ENCODE measurements at regions not wholly inside any gene's neighbourhood (a gene's known extent, or its start where the extent isn't known, plus 50 kb on each side); places are given as distances from the start of the nearest gene placed in this dataset.

DNA sequence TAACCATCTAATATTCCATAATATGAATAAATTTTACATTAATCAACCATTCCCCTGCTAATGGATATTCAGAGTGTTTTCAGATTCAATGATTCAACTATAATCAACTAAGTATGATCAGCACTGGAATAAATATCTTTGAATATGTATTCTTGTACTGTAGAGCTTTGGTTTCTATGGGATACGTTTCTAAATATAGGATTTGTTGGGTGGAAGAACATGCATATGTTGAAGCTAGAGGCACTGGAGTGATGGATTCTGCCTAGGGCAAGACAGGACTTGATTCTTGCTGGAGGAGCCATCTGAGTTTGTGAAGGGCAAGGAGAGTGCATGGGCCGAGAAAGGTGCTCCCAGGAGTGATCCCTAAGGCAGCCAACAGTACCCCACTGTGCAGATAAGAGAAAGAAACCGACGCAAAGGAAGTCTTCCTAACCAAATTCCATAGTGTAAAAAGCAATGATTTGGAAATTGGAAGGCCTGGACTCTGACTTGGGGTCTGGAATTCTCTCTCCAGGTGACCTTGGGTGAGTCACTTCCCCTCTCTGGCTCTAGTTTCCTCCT is 418.7 kb downstream of the PREX1 start:
- no peaks in the 10 kb centered on the region for H3K27me3 ChIP-seq
- no peak overlapping the region for H3K4me3 ChIP-seq
- H3K9me3 ChIP-seq = no peaks in the 10 kb centered on the region
- intact Hi-C loops (cut with DNase I) = no loop called here
- no peaks in the 10 kb centered on the region for H3K4me1 ChIP-seq
- DNase-seq (ENCODE audit: low spot score in 2 of 2) = no peak
- TF ChIP-seq, protein P1, sequence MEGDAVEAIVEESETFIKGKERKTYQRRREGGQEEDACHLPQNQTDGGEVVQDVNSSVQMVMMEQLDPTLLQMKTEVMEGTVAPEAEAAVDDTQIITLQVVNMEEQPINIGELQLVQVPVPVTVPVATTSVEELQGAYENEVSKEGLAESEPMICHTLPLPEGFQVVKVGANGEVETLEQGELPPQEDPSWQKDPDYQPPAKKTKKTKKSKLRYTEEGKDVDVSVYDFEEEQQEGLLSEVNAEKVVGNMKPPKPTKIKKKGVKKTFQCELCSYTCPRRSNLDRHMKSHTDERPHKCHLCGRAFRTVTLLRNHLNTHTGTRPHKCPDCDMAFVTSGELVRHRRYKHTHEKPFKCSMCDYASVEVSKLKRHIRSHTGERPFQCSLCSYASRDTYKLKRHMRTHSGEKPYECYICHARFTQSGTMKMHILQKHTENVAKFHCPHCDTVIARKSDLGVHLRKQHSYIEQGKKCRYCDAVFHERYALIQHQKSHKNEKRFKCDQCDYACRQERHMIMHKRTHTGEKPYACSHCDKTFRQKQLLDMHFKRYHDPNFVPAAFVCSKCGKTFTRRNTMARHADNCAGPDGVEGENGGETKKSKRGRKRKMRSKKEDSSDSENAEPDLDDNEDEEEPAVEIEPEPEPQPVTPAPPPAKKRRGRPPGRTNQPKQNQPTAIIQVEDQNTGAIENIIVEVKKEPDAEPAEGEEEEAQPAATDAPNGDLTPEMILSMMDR (IDR thresholded peaks at IDR 0.05) = no peak
- no peaks in the 10 kb centered on the region for H3K36me3 ChIP-seq
- no peak overlapping the region for H3K27ac ChIP-seq

DNA sequence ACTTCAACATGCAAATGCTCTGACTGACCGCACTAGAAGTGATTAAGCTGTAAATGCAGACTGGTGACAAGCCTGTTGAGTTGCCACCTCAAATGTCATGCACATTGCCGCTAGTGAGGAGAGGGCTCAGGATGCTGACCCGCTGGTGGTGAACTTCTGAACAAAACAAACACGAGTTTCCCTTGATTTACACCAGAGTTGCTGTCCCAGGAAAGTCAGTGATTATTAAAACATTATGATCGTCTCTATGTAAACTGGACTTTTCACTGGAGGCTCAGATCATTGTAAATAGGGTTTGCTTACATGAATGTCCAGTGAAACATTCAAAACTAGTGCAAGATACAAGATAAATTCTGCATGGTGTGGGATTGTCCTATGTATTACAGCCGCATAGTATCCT is 420.1 kb downstream of the PREX1 start:
- no peaks in the 10 kb centered on the region for H3K9me3 ChIP-seq
- H3K27me3 ChIP-seq = no peaks in the 10 kb centered on the region
- no peak for DNase-seq (ENCODE audit: low spot score in 2 of 2)
- no peak overlapping the region for H3K27ac ChIP-seq
- H3K4me3 ChIP-seq = no peak overlapping the region
- no peaks in the 10 kb centered on the region for H3K4me1 ChIP-seq
- TF ChIP-seq, protein P1 (IDR thresholded peaks at IDR 0.05) = no peak
- H3K36me3 ChIP-seq = no peaks in the 10 kb centered on the region
- intact Hi-C loops (cut with DNase I) = no loop called here

DNA sequence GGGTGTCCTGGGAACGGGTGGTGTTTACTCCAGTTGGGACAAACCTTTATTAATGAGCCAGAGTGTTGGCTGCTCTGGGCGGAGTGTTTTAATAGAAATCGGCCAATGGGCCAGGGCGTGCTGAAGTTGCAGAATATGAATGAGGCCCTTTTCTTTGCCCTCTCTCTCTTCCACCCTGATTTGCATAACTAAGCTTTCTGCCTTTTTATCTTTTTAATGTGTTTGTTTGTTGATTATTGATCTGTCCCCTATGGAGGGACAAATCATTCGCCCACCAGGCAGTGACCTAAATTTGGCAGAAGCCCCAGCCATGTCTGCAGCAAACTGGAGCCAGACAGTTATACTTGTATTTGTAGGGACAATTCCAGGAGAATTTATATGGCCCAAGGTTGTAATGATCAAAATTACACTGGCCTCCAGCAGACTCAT is 420.9 kb downstream of the PREX1 start:
- TF ChIP-seq, protein P1 (IDR thresholded peaks at IDR 0.05) = no peak
- H3K4me3 ChIP-seq = no peak overlapping the region
- no peaks in the 10 kb centered on the region for H3K36me3 ChIP-seq
- intact Hi-C loops (cut with DNase I) = no loop called here
- no peaks in the 10 kb centered on the region for H3K27me3 ChIP-seq
- DNase-seq (ENCODE audit: low spot score in 2 of 2) = no peak
- H3K9me3 ChIP-seq = no peaks in the 10 kb centered on the region
- no peaks in the 10 kb centered on the region for H3K4me1 ChIP-seq
- no peak overlapping the region for H3K27ac ChIP-seq

DNA sequence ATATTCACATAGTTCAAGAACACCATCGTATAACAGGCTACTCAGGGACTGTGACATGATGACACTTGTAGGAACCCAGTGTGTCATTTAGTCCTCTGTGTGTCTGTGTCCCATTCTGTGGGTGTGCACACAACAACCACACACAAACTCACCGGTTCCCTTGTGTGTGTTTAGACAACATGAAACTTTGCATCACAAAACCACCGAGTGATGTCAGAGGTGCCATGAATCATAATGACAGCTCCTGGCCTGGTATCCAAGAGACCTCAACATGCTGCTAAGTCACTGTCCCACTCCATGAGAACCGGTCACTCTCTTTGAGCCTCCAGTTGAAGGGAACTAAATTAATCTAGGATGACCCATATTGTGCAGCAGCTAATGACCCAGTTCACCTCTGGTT is 421.3 kb downstream of the PREX1 start:
- Histone ChIP-seq H3K4me3 (no peak overlapping the region), H3K27ac (no peak overlapping the region), H3K4me1 (no peaks in the 10 kb centered on the region), H3K9me3 (no peaks in the 10 kb centered on the region), H3K27me3 (no peaks in the 10 kb centered on the region), H3K36me3 (no peaks in the 10 kb centered on the region)
- TF ChIP-seq, protein P1 (IDR thresholded peaks at IDR 0.05) = no peak
- DNase-seq (ENCODE audit: low spot score in 2 of 2) = no peak
- intact Hi-C loops (cut with DNase I) = no loop called here

DNA sequence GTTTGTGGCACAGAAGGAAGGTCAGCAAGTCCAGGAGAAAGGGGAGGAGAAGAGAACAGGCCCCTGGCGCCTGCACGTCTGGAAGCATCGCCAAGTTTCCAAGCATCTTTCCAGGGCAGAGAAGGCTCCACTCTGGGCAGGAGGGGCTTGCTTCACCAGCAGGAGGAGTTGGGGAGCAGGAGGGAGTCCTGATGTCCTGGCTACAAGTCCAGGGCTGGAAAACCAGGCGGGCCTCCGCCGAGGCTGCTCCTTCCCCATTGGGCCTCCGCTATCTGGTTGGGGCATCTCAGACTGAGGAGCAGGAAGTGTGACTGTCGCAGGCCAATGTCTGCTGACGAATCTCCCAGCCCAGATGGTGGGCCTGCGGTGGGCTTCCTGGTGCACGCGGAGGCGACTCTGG is 421.9 kb downstream of the PREX1 start:
- Histone ChIP-seq H3K4me3 (no peak overlapping the region), H3K4me1 (no peaks in the 10 kb centered on the region), H3K27me3 (no peaks in the 10 kb centered on the region), H3K9me3 (no peaks in the 10 kb centered on the region), H3K27ac (no peak overlapping the region), H3K36me3 (no peaks in the 10 kb centered on the region)
- DNase-seq (ENCODE audit: low spot score in 2 of 2) = no peak
- intact Hi-C loops (cut with DNase I) = no loop called here
- TF ChIP-seq, protein P1 (IDR thresholded peaks at IDR 0.05) = no peak

DNA sequence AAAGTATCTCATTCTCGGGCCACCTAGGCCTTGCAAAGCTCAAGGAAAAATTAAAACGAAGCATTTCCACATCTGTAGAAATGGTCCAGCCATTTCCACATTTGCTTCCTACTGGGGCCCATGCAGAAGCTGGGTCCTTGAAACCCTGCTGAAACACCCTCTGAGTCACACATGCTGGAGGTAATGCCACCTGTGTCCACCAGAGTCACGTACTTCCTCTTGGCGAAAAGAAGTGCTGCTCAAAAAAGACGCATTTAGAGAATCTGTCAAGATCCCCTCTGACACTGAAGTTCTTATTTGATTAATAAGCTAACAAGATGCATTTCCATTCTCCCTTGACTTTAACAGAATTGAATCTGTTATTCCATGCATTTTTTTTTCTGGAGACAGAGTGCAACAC is 423.2 kb downstream of the PREX1 start:
- no peak for DNase-seq (ENCODE audit: low spot score in 2 of 2)
- Histone ChIP-seq H3K36me3 (no peaks in the 10 kb centered on the region), H3K9me3 (no peaks in the 10 kb centered on the region), H3K27me3 (no peaks in the 10 kb centered on the region), H3K4me1 (no peaks in the 10 kb centered on the region), H3K4me3 (no peak overlapping the region), H3K27ac (no peak overlapping the region)
- intact Hi-C loops (cut with DNase I) = no loop called here
- TF ChIP-seq, protein P1 (IDR thresholded peaks at IDR 0.05) = no peak

Data from ascending aorta (tissue), 2 donors.